ENCODE measurements at regions not wholly inside any gene's neighbourhood (a gene's known extent, or its start where the extent isn't known, plus 50 kb on each side); places are given as distances from the start of the nearest gene placed in this dataset.

DNA sequence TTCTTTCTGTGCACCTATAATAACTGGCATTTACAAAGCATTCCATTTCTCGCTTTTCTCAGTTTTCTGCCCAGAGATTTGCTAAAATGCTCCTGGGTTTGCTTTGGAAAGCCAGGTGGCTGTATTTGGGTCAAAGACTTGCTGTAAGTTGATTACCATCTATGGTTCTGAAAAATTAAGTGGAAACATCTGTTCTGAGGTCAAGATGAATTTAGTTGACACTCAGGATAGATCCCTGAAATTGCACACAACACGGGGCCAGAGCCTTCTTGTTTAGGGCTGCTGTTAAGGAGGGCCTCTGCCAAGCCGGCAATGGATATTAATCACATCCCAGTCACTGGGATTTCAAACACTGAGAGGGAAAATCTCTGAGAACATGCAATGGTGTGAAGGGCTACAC lies 111.6 kb upstream of the GLI3 start:
- no peak overlapping the region for H3K27ac Mint-ChIP-seq
- H3K9me3 ChIP-seq = no peaks in the 10 kb centered on the region
- CTCF ChIA-PET = no interaction called here
- H3K27ac ChIP-seq (ENCODE audit: low read length) = no peak overlapping the region
- H3K4me3 Mint-ChIP-seq = no peak overlapping the region
- ATAC-seq (replicated peaks in 1 of 4) (no peak), DNase-seq (no peak)
- no peak overlapping the region for H3K4me3 ChIP-seq (ENCODE audit: control insufficient read depth in 1 of 2, extremely low read depth in 1 of 2, low read length in 1 of 2)
- no peaks in the 10 kb centered on the region for H3K27me3 Mint-ChIP-seq
- POLR2A ChIA-PET = no interaction called here
- no peaks in the 10 kb centered on the region for H3K4me1 ChIP-seq (ENCODE audit: control insufficient read depth in 1 of 2, extremely low read depth in 1 of 2, insufficient read depth in 2 of 2, low read length in 2 of 2)
- H3K36me3 ChIP-seq (ENCODE audit: control insufficient read depth in 2 of 2, extremely low read depth in 1 of 2, insufficient read depth in 1 of 2, low read length in 1 of 2) = no peaks in the 10 kb centered on the region
- WGBS (ENCODE audit: insufficient coverage) = 71% methylated on average over 1 of the region's 3 CpGs
- H3K9me3 Mint-ChIP-seq = peaks cover 0 to 14% (median 10%) of the 10 kb centered on the region in 3 donors
- H3K36me3 Mint-ChIP-seq = no peaks in the 10 kb centered on the region
- peaks cover 0 to 4% of the 10 kb centered on the region in 2 experiments for H3K27me3 ChIP-seq (replicated peaks in 1 of 2; ENCODE audit: control insufficient read depth in 2 of 2, extremely low read depth in 1 of 2, insufficient read depth in 2 of 2, low read length in 1 of 2)
- no peaks in the 10 kb centered on the region for H3K4me1 Mint-ChIP-seq

DNA sequence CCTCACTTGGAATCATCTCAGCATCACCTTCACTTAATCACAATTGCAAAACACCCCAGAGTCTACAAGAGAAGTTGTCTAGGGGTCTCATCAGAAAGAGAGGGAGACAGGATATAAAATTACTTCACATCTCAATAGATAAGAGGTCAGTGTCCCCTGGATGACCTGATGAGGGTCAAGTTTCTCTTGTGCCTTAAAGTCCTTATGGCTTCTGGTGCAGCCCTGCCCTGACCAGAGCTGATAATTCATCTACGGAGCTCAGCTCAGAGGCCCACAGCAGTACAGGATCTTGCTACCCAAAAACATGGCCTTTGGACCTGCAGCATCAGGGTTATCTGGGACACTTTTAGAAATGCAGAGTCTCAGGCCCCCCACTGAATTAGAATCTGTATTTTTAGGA lies 111.1 kb upstream of the GLI3 start:
- H3K9me3 Mint-ChIP-seq = peaks cover 0 to 13% (median 10%) of the 10 kb centered on the region in 3 donors
- no peak for DNase-seq
- no peaks in the 10 kb centered on the region for H3K36me3 ChIP-seq (ENCODE audit: control insufficient read depth in 2 of 2, extremely low read depth in 1 of 2, insufficient read depth in 1 of 2, low read length in 1 of 2)
- CTCF ChIA-PET = no interaction called here
- no peak for ATAC-seq (replicated peaks in 1 of 4)
- POLR2A ChIA-PET = no interaction called here
- H3K4me3 ChIP-seq (ENCODE audit: control insufficient read depth in 1 of 2, extremely low read depth in 1 of 2, low read length in 1 of 2) = no peak overlapping the region
- H3K36me3 Mint-ChIP-seq = no peaks in the 10 kb centered on the region
- H3K27ac ChIP-seq (ENCODE audit: low read length) = no peak overlapping the region
- H3K4me1 ChIP-seq (ENCODE audit: control insufficient read depth in 1 of 2, extremely low read depth in 1 of 2, insufficient read depth in 2 of 2, low read length in 2 of 2) = no peaks in the 10 kb centered on the region
- no peak overlapping the region for H3K4me3 Mint-ChIP-seq
- 100% methylated on average over 1 of the region's 1 CpG for WGBS (ENCODE audit: insufficient coverage)
- no peak overlapping the region for H3K27ac Mint-ChIP-seq
- peaks cover 0 to 4% of the 10 kb centered on the region in 2 experiments for H3K27me3 ChIP-seq (replicated peaks in 1 of 2; ENCODE audit: control insufficient read depth in 2 of 2, extremely low read depth in 1 of 2, insufficient read depth in 2 of 2, low read length in 1 of 2)
- H3K27me3 Mint-ChIP-seq = no peaks in the 10 kb centered on the region
- no peaks in the 10 kb centered on the region for H3K9me3 ChIP-seq
- H3K4me1 Mint-ChIP-seq = no peaks in the 10 kb centered on the region

DNA sequence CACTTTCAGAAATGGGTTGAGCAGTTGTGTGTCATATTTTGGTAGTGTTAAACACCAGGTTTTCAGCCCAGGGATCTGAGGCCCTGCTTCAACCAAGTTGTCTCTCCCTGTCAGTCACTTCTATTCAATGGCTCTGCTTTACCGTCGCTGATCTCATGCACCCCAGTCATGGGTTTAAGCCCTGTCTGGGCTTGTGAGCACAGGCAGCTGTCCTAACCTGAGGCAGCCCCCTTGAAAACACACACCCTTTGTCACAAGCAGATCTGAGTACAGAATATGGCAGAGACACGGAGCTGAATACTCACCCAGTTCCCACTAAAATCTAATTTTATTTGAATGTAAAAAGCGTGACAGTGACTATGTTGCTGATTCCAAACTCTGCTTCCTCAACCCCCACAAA lies 110.6 kb upstream of the GLI3 start:
- no peaks in the 10 kb centered on the region for H3K9me3 ChIP-seq
- H3K4me3 ChIP-seq (ENCODE audit: control insufficient read depth in 1 of 2, extremely low read depth in 1 of 2, low read length in 1 of 2) = no peak overlapping the region
- H3K9me3 Mint-ChIP-seq = peaks cover 0 to 9% (median 6%) of the 10 kb centered on the region in 3 donors
- DNase-seq (no peak), ATAC-seq (replicated peaks in 1 of 4) (no peak)
- no peak overlapping the region for H3K4me3 Mint-ChIP-seq
- H3K36me3 Mint-ChIP-seq = no peaks in the 10 kb centered on the region
- no peaks in the 10 kb centered on the region for H3K4me1 Mint-ChIP-seq
- H3K27me3 Mint-ChIP-seq = no peaks in the 10 kb centered on the region
- no peak overlapping the region for H3K27ac Mint-ChIP-seq
- H3K27ac ChIP-seq (ENCODE audit: low read length) = no peak overlapping the region
- no peaks in the 10 kb centered on the region for H3K36me3 ChIP-seq (ENCODE audit: control insufficient read depth in 2 of 2, extremely low read depth in 1 of 2, insufficient read depth in 1 of 2, low read length in 1 of 2)
- CTCF ChIA-PET = no interaction called here
- POLR2A ChIA-PET = no interaction called here
- WGBS (ENCODE audit: insufficient coverage) = 78% methylated on average over 3 of the region's 4 CpGs
- peaks cover 0 to 4% of the 10 kb centered on the region in 2 experiments for H3K27me3 ChIP-seq (replicated peaks in 1 of 2; ENCODE audit: control insufficient read depth in 2 of 2, extremely low read depth in 1 of 2, insufficient read depth in 2 of 2, low read length in 1 of 2)
- H3K4me1 ChIP-seq (ENCODE audit: control insufficient read depth in 1 of 2, extremely low read depth in 1 of 2, insufficient read depth in 2 of 2, low read length in 2 of 2) = no peaks in the 10 kb centered on the region

DNA sequence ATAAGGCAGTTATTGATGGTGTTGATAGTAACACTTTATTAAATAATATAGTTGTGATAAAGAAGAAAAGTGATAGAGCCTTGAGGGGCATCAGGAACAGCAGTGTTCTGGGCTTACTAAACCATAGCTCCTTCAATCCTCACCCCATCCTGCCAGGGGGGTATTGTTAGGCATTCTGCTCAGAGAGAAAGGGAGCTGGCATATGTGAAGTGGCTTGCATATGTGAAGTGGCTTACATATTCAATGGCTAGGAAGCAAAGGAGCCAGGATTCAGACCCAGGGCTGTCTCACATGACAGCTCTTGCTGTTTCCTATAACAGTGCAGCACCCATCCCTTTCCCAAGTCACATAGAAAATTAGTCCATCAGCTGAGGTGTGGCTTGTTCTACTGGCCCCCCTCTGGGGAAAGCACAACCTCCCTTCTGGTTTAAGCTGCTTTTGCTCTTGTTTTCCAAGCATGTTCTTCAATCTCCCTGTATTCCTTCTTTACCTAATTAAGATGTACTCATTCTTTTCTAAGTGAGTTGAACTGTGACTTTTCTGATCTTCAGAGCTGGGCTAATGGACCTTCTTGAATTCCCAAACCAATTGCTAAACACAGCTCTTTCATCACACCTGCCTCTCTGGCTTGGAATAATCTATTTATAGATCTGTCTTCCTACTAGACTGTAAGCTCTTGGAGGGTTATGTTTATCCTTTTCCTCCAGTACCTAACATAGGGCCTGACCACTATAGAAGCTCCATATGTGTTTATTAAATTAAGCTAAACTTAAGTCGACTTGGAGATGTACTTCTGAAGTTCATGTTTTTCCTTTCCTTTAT lies 108.7 kb upstream of the GLI3 start:
- H3K4me1 Mint-ChIP-seq = no peaks in the 10 kb centered on the region
- H3K4me3 ChIP-seq (ENCODE audit: control insufficient read depth in 1 of 2, extremely low read depth in 1 of 2, low read length in 1 of 2) = no peak overlapping the region
- H3K4me3 Mint-ChIP-seq = no peak overlapping the region
- no peak for ATAC-seq (replicated peaks in 1 of 4)
- no peak overlapping the region for H3K27ac Mint-ChIP-seq
- no peaks in the 10 kb centered on the region for H3K27me3 Mint-ChIP-seq
- no peak overlapping the region for H3K27ac ChIP-seq (ENCODE audit: low read length)
- no peaks in the 10 kb centered on the region for H3K36me3 ChIP-seq (ENCODE audit: control insufficient read depth in 2 of 2, extremely low read depth in 1 of 2, insufficient read depth in 1 of 2, low read length in 1 of 2)
- DNase-seq = no peak
- H3K27me3 ChIP-seq (replicated peaks in 1 of 2; ENCODE audit: control insufficient read depth in 2 of 2, extremely low read depth in 1 of 2, insufficient read depth in 2 of 2, low read length in 1 of 2) = peaks cover 0 to 4% of the 10 kb centered on the region in 2 experiments
- H3K9me3 Mint-ChIP-seq = peaks cover 0 to 3% (median 0%) of the 10 kb centered on the region in 3 donors
- POLR2A ChIA-PET = no interaction called here
- CTCF ChIA-PET = interaction anchor here in 1 of 2 donors (0.7 kb wide), 1 partner anchor 330 kb away, joined by 8 read pairs; no protein-coding TSS in a partner anchor
- no peaks in the 10 kb centered on the region for H3K9me3 ChIP-seq
- no peaks in the 10 kb centered on the region for H3K4me1 ChIP-seq (ENCODE audit: control insufficient read depth in 1 of 2, extremely low read depth in 1 of 2, insufficient read depth in 2 of 2, low read length in 2 of 2)
- WGBS (ENCODE audit: insufficient coverage) = no CpG with 5 or more reads among the region's 1 CpG
- H3K36me3 Mint-ChIP-seq = no peaks in the 10 kb centered on the region

DNA sequence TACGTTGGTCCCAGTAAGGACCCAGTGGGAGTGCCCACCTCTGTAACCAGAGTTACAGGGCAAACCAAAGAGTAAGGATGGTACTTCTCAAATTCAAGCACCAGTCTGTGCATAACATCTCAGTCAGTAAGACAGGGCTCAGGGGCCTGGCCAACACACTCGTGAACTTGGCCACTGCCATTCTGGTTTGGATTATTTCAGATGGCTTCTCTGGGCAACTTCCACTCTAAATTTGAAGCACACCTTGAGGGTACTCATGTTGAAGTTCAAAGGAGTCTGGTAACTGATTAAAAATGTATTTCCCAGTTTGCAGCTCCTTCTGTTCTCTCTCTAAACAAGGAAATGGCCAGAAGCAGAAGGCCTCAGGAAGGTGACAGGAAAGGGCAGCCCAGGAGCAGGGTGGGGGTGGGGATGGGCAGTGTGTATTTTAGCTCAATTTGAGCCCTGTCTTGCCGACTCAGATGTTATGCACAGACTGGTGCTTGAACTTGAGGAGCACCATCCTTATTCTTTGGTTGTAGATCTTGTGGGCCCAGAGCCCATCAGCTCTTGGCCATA lies 107.3 kb upstream of the GLI3 start:
- ATAC-seq (replicated peaks in 1 of 4) (no peak), DNase-seq (no peak)
- no peaks in the 10 kb centered on the region for H3K4me1 Mint-ChIP-seq
- Histone ChIP-seq H3K9me3 (no peaks in the 10 kb centered on the region), H3K27me3 (replicated peaks in 1 of 2; ENCODE audit: control insufficient read depth in 2 of 2, extremely low read depth in 1 of 2, insufficient read depth in 2 of 2, low read length in 1 of 2) (peaks cover 0 to 4% of the 10 kb centered on the region in 2 experiments), H3K27ac (ENCODE audit: low read length) (no peak overlapping the region), H3K4me1 (ENCODE audit: control insufficient read depth in 1 of 2, extremely low read depth in 1 of 2, insufficient read depth in 2 of 2, low read length in 2 of 2) (no peaks in the 10 kb centered on the region), H3K36me3 (ENCODE audit: control insufficient read depth in 2 of 2, extremely low read depth in 1 of 2, insufficient read depth in 1 of 2, low read length in 1 of 2) (no peaks in the 10 kb centered on the region), H3K4me3 (ENCODE audit: control insufficient read depth in 1 of 2, extremely low read depth in 1 of 2, low read length in 1 of 2) (no peak overlapping the region)
- no peaks in the 10 kb centered on the region for H3K27me3 Mint-ChIP-seq
- no peak overlapping the region for H3K27ac Mint-ChIP-seq
- no peaks in the 10 kb centered on the region for H3K36me3 Mint-ChIP-seq
- ChIA-PET CTCF (no interaction called here), POLR2A (no interaction called here)
- 34% methylated on average over 2 of the region's 3 CpGs for WGBS (ENCODE audit: insufficient coverage)
- H3K9me3 Mint-ChIP-seq = no peaks in the 10 kb centered on the region
- H3K4me3 Mint-ChIP-seq = no peak overlapping the region

DNA sequence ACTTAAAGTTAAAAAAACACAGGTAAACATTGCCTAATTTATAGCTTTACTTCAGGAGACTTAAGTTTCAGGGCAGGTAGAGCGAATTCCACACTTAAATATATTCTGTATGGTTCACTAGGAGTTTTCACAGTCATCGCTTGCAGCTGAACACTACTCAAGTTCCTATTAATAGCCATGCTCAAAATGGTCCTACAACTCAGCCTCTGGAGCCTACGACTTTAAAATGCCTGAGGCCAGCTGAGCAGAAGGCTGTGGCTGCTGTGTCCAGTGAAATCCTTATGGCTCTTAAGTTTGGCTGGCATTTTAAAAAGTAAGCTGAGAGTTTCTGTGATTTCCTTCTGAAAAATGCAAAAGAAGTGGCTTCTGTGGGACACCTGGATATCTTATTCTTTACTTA lies 105.4 kb upstream of the GLI3 start:
- no peaks in the 10 kb centered on the region for H3K9me3 ChIP-seq
- Mint-ChIP-seq H3K27me3 (no peaks in the 10 kb centered on the region), H3K4me3 (no peak overlapping the region), H3K27ac (no peak overlapping the region), H3K9me3 (no peaks in the 10 kb centered on the region), H3K4me1 (no peaks in the 10 kb centered on the region), H3K36me3 (no peaks in the 10 kb centered on the region)
- no peak overlapping the region for H3K27ac ChIP-seq (ENCODE audit: low read length)
- no peak overlapping the region for H3K4me3 ChIP-seq (ENCODE audit: control insufficient read depth in 1 of 2, extremely low read depth in 1 of 2, low read length in 1 of 2)
- peaks cover 0 to 4% of the 10 kb centered on the region in 2 experiments for H3K27me3 ChIP-seq (replicated peaks in 1 of 2; ENCODE audit: control insufficient read depth in 2 of 2, extremely low read depth in 1 of 2, insufficient read depth in 2 of 2, low read length in 1 of 2)
- ATAC-seq (replicated peaks in 1 of 4) = no peak
- POLR2A ChIA-PET = no interaction called here
- no peaks in the 10 kb centered on the region for H3K36me3 ChIP-seq (ENCODE audit: control insufficient read depth in 2 of 2, extremely low read depth in 1 of 2, insufficient read depth in 1 of 2, low read length in 1 of 2)
- CTCF ChIA-PET = no interaction called here
- no peak for DNase-seq
- WGBS (ENCODE audit: insufficient coverage) = 50% methylated on average over 1 of the region's 3 CpGs
- H3K4me1 ChIP-seq (ENCODE audit: control insufficient read depth in 1 of 2, extremely low read depth in 1 of 2, insufficient read depth in 2 of 2, low read length in 2 of 2) = no peaks in the 10 kb centered on the region

Measured in T-cell (primary cell).